SH-SY5Y (cell line): ENCODE measurements at regions not wholly inside any gene's neighbourhood (a gene's known extent, or its start where the extent isn't known, plus 50 kb on each side); places are given as distances from the start of the nearest gene placed in this dataset.

ENCODE experiments used
- GATA2 ChIP-seq: IDR thresholded peaks from 2 replicates; pipeline ENCODE4 v1.6.1; 2011; ENCODE audit warnings: mild to moderate bottlenecking, low read depth, low read length
- GATA3 ChIP-seq: IDR thresholded peaks from 2 replicates; pipeline ENCODE4 v1.6.1; 2011; ENCODE audit warnings: low read depth, mild to moderate bottlenecking, low read length, moderate library complexity

- TF ChIP-seq GATA3 (no peak), GATA2 (no peak)
Measured at GRCh38 chr1:187648091-187648490, 819.3 kb downstream of the PLA2G4A start.
